ENCODE measurements at regions not wholly inside any gene's neighbourhood (a gene's known extent, or its start where the extent isn't known, plus 50 kb on each side); places are given as distances from the start of the nearest gene placed in this dataset.
A peak's percentile ranks its signal among the peaks of the same experiment; 100 is the strongest.

- DNase-seq, result no peak
- CTCF ChIA-PET, result no interaction called here
- POLR2A ChIA-PET, result no interaction called here
- Histone ChIP-seq H3K27me3 (replicated peaks in 2 of 5; ENCODE audit: control insufficient read depth in 4 of 5, insufficient read depth in 5 of 5, low read length in 4 of 5) (peaks cover 0 to 2% (median 0%) of the 10 kb centered on the region in 5 experiments), H3K4me3 (ENCODE audit: control insufficient read depth in 1 of 7, extremely low read depth in 1 of 7, insufficient read depth in 4 of 7, low read depth in 2 of 7, low read length in 6 of 7) (no peak overlapping the region), H3K27ac (ENCODE audit: insufficient read depth in 1 of 2, low read depth in 1 of 2, low read length in 2 of 2, poor library complexity in 1 of 2, severe bottlenecking in 2 of 2) (no peak overlapping the region), H3K9me3 (ENCODE audit: control extremely low read depth in 1 of 5, control insufficient read depth in 4 of 5, insufficient read depth in 2 of 5, low read depth in 1 of 5, low read length in 4 of 5) (no peaks in the 10 kb centered on the region), H3K4me1 (ENCODE audit: control extremely low read depth in 1 of 4, control insufficient read depth in 4 of 4, insufficient read depth in 4 of 4, low read length in 3 of 4) (no peaks in the 10 kb centered on the region), H3K36me3 (ENCODE audit: control insufficient read depth in 4 of 4, insufficient read depth in 4 of 4, low read length in 3 of 4) (no peaks in the 10 kb centered on the region)
- no CpG with 5 or more reads among the region's 1 CpG for WGBS (ENCODE audit: insufficient coverage)
Measured at GRCh38 chr6:132868057-132868456, 53.7 kb downstream of the RPS12 start.

GRCh38 chr6:132872923-132873322 lies 58.6 kb downstream of the RPS12 start:
- DNase-seq, result peak in 1 of 3 donors; percentile 0
- WGBS (ENCODE audit: insufficient coverage), result 89% methylated on average over 1 of the region's 1 CpG
- ChIA-PET POLR2A (no interaction called here), CTCF (no interaction called here)
- H3K9me3 ChIP-seq (ENCODE audit: control extremely low read depth in 1 of 5, control insufficient read depth in 4 of 5, insufficient read depth in 2 of 5, low read depth in 1 of 5, low read length in 4 of 5), result peaks cover 0 to 7% (median 2%) of the 10 kb centered on the region in 5 experiments
- no peaks in the 10 kb centered on the region for H3K36me3 ChIP-seq (ENCODE audit: control insufficient read depth in 4 of 4, insufficient read depth in 4 of 4, low read length in 3 of 4)
- no peak overlapping the region for H3K4me3 ChIP-seq (ENCODE audit: control insufficient read depth in 1 of 7, extremely low read depth in 1 of 7, insufficient read depth in 4 of 7, low read depth in 2 of 7, low read length in 6 of 7)
- H3K4me1 ChIP-seq (ENCODE audit: control extremely low read depth in 1 of 4, control insufficient read depth in 4 of 4, insufficient read depth in 4 of 4, low read length in 3 of 4), result no peaks in the 10 kb centered on the region
- H3K27ac ChIP-seq (ENCODE audit: insufficient read depth in 1 of 2, low read depth in 1 of 2, low read length in 2 of 2, poor library complexity in 1 of 2, severe bottlenecking in 2 of 2), result no peak overlapping the region
- H3K27me3 ChIP-seq (replicated peaks in 2 of 5; ENCODE audit: control insufficient read depth in 4 of 5, insufficient read depth in 5 of 5, low read length in 4 of 5), result peaks cover 0 to 2% (median 0%) of the 10 kb centered on the region in 5 experiments

DNA sequence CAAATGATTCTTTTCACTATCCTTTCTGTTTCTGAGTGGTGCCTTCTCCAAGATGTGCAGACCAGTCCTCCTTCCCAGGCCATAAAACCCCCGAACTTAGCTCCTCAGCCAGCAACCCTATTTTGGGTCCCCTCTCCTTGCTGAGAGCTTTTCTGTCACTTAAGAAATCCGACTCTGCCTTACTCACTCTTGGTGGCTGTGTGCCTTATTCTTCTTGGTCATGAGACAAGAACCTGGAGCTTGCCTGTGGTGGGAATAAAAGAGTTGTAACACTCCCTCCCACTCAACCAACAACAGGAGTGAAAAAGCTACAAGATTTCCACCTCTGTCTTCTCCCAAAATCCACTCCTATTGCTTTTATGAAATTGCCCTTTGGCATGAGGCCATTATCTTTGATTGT lies 62.6 kb downstream of the RPS12 start:
- POLR2A ChIA-PET, result no interaction called here
- WGBS (ENCODE audit: insufficient coverage), result 100% methylated on average over 2 of the region's 2 CpGs
- CTCF ChIA-PET, result no interaction called here
- Histone ChIP-seq H3K27ac (ENCODE audit: insufficient read depth in 1 of 2, low read depth in 1 of 2, low read length in 2 of 2, poor library complexity in 1 of 2, severe bottlenecking in 2 of 2) (no peak overlapping the region), H3K4me3 (ENCODE audit: control insufficient read depth in 1 of 7, extremely low read depth in 1 of 7, insufficient read depth in 4 of 7, low read depth in 2 of 7, low read length in 6 of 7) (no peak overlapping the region), H3K27me3 (replicated peaks in 2 of 5; ENCODE audit: control insufficient read depth in 4 of 5, insufficient read depth in 5 of 5, low read length in 4 of 5) (no peaks in the 10 kb centered on the region), H3K4me1 (ENCODE audit: control extremely low read depth in 1 of 4, control insufficient read depth in 4 of 4, insufficient read depth in 4 of 4, low read length in 3 of 4) (no peaks in the 10 kb centered on the region), H3K36me3 (ENCODE audit: control insufficient read depth in 4 of 4, insufficient read depth in 4 of 4, low read length in 3 of 4) (no peaks in the 10 kb centered on the region), H3K9me3 (ENCODE audit: control extremely low read depth in 1 of 5, control insufficient read depth in 4 of 5, insufficient read depth in 2 of 5, low read depth in 1 of 5, low read length in 4 of 5) (peaks cover 0 to 7% (median 2%) of the 10 kb centered on the region in 5 experiments)
- DNase-seq, result no peak

DNA sequence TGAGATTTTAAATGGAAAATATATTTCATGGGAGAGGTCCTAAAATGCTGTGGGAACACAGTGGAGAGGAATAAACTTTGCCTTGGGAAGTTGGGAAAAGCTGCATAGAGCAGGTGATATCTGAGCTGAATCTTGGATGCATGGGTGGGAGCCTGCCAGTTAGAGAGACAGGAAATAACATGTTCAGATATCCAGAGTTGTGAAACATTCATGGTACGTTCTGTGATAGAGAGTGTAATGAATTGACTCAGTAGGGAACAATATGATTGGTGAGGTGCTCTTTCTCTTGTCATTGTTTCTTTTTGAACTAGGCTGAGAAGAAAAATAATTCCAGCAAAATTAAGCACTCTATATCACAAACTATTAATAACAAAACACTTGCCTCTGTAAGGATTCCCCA lies 72.8 kb downstream of the RPS12 start:
- WGBS (ENCODE audit: insufficient coverage), result 100% methylated on average over 1 of the region's 1 CpG
- Histone ChIP-seq H3K27ac (ENCODE audit: insufficient read depth in 1 of 2, low read depth in 1 of 2, low read length in 2 of 2, poor library complexity in 1 of 2, severe bottlenecking in 2 of 2) (no peak overlapping the region), H3K4me3 (ENCODE audit: control insufficient read depth in 1 of 7, extremely low read depth in 1 of 7, insufficient read depth in 4 of 7, low read depth in 2 of 7, low read length in 6 of 7) (no peak overlapping the region), H3K9me3 (ENCODE audit: control extremely low read depth in 1 of 5, control insufficient read depth in 4 of 5, insufficient read depth in 2 of 5, low read depth in 1 of 5, low read length in 4 of 5) (no peaks in the 10 kb centered on the region), H3K27me3 (replicated peaks in 2 of 5; ENCODE audit: control insufficient read depth in 4 of 5, insufficient read depth in 5 of 5, low read length in 4 of 5) (peaks cover 0 to 2% (median 0%) of the 10 kb centered on the region in 5 experiments), H3K36me3 (ENCODE audit: control insufficient read depth in 4 of 4, insufficient read depth in 4 of 4, low read length in 3 of 4) (no peaks in the 10 kb centered on the region), H3K4me1 (ENCODE audit: control extremely low read depth in 1 of 4, control insufficient read depth in 4 of 4, insufficient read depth in 4 of 4, low read length in 3 of 4) (no peaks in the 10 kb centered on the region)
- DNase-seq, result no peak
- ChIA-PET POLR2A (no interaction called here), CTCF (no interaction called here)

DNA sequence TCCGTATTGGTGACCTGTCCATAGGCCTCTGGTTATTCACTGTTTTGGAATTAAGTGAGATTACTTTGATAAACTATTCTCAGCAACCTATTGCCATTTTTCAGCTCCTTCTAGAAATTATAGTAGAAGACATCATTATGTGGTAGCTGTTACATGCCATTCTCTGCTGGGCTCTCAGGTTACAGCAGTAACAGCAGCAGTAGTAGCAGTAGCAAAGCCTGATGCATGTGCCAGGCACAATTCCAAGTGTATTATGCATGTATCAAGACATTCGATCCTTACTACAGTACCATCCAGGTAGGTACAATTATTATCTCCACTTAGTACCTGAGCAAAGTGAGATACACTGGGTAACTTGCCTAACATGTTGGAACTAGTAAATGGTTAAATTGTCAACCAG lies 74.3 kb downstream of the RPS12 start:
- 100% methylated on average over 1 of the region's 2 CpGs for WGBS (ENCODE audit: insufficient coverage)
- ChIA-PET POLR2A (no interaction called here), CTCF (no interaction called here)
- Histone ChIP-seq H3K4me3 (ENCODE audit: control insufficient read depth in 1 of 7, extremely low read depth in 1 of 7, insufficient read depth in 4 of 7, low read depth in 2 of 7, low read length in 6 of 7) (no peak overlapping the region), H3K27ac (ENCODE audit: insufficient read depth in 1 of 2, low read depth in 1 of 2, low read length in 2 of 2, poor library complexity in 1 of 2, severe bottlenecking in 2 of 2) (no peak overlapping the region), H3K36me3 (ENCODE audit: control insufficient read depth in 4 of 4, insufficient read depth in 4 of 4, low read length in 3 of 4) (no peaks in the 10 kb centered on the region), H3K4me1 (ENCODE audit: control extremely low read depth in 1 of 4, control insufficient read depth in 4 of 4, insufficient read depth in 4 of 4, low read length in 3 of 4) (no peaks in the 10 kb centered on the region), H3K9me3 (ENCODE audit: control extremely low read depth in 1 of 5, control insufficient read depth in 4 of 5, insufficient read depth in 2 of 5, low read depth in 1 of 5, low read length in 4 of 5) (no peaks in the 10 kb centered on the region), H3K27me3 (replicated peaks in 2 of 5; ENCODE audit: control insufficient read depth in 4 of 5, insufficient read depth in 5 of 5, low read length in 4 of 5) (peaks cover 0 to 2% (median 0%) of the 10 kb centered on the region in 5 experiments)
- DNase-seq, result no peak

DNA sequence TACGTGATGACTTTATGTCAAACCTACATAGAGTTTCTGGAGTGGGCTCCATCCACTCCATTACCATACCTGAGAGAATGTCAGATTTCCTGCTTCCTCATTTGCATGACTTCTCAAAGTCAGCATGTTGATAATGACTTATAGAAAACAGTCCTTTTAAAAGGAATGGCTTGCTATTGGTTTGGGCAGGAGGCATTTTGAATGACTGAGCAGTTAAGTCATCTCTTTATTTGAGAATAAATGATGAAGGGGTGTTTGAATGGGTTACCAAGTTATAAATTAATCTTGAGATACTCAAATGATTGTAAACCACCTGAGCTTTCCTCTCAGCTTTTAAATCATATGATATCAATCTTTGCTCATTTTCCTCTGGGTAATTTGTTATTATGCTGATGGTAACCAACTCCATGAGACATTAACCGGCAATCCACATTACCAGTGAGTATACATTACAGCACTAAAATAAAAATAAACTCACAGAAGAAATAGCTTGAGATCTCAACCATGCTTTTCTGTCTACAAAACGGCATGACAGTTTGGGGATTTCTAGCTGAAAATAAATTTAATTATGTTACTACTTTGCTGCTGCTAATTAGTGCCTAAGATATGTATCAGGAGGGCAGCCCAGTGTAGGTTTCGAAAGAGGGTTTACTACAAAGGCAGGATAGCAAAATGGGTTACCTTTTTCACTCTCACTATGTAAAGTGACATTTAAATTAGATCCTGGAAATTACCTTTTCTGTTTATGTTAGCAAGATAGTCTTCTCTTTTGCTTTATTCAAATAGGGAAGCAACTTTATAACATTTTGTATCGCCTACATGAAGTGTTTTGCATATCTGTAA lies 78.8 kb downstream of the RPS12 start:
- peaks cover 0 to 2% (median 0%) of the 10 kb centered on the region in 5 experiments for H3K27me3 ChIP-seq (replicated peaks in 2 of 5; ENCODE audit: control insufficient read depth in 4 of 5, insufficient read depth in 5 of 5, low read length in 4 of 5)
- H3K27ac ChIP-seq (ENCODE audit: insufficient read depth in 1 of 2, low read depth in 1 of 2, low read length in 2 of 2, poor library complexity in 1 of 2, severe bottlenecking in 2 of 2), result no peak overlapping the region
- ChIA-PET POLR2A (no interaction called here), CTCF (no interaction called here)
- no peaks in the 10 kb centered on the region for H3K36me3 ChIP-seq (ENCODE audit: control insufficient read depth in 4 of 4, insufficient read depth in 4 of 4, low read length in 3 of 4)
- no peaks in the 10 kb centered on the region for H3K4me1 ChIP-seq (ENCODE audit: control extremely low read depth in 1 of 4, control insufficient read depth in 4 of 4, insufficient read depth in 4 of 4, low read length in 3 of 4)
- DNase-seq, result no peak
- H3K4me3 ChIP-seq (ENCODE audit: control insufficient read depth in 1 of 7, extremely low read depth in 1 of 7, insufficient read depth in 4 of 7, low read depth in 2 of 7, low read length in 6 of 7), result no peak overlapping the region
- WGBS (ENCODE audit: insufficient coverage), result 100% methylated on average over 1 of the region's 5 CpGs
- no peaks in the 10 kb centered on the region for H3K9me3 ChIP-seq (ENCODE audit: control extremely low read depth in 1 of 5, control insufficient read depth in 4 of 5, insufficient read depth in 2 of 5, low read depth in 1 of 5, low read length in 4 of 5)

GRCh38 chr6:132893772-132894490 lies 79.6 kb downstream of the RPS12 start:
- H3K36me3 ChIP-seq (ENCODE audit: control insufficient read depth in 4 of 4, insufficient read depth in 4 of 4, low read length in 3 of 4), result no peaks in the 10 kb centered on the region
- POLR2A ChIA-PET, result interaction anchor here (0.6 kb wide), 1 partner anchor 605 kb away, joined by 3 read pairs; no protein-coding TSS in a partner anchor
- DNase-seq, result no peak
- WGBS (ENCODE audit: insufficient coverage), result 100% methylated on average over 7 of the region's 8 CpGs
- CTCF ChIA-PET, result no interaction called here
- no peaks in the 10 kb centered on the region for H3K4me1 ChIP-seq (ENCODE audit: control extremely low read depth in 1 of 4, control insufficient read depth in 4 of 4, insufficient read depth in 4 of 4, low read length in 3 of 4)
- H3K27ac ChIP-seq (ENCODE audit: insufficient read depth in 1 of 2, low read depth in 1 of 2, low read length in 2 of 2, poor library complexity in 1 of 2, severe bottlenecking in 2 of 2), result no peak overlapping the region
- H3K4me3 ChIP-seq (ENCODE audit: control insufficient read depth in 1 of 7, extremely low read depth in 1 of 7, insufficient read depth in 4 of 7, low read depth in 2 of 7, low read length in 6 of 7), result no peak overlapping the region
- H3K27me3 ChIP-seq (replicated peaks in 2 of 5; ENCODE audit: control insufficient read depth in 4 of 5, insufficient read depth in 5 of 5, low read length in 4 of 5), result no peaks in the 10 kb centered on the region
- H3K9me3 ChIP-seq (ENCODE audit: control extremely low read depth in 1 of 5, control insufficient read depth in 4 of 5, insufficient read depth in 2 of 5, low read depth in 1 of 5, low read length in 4 of 5), result no peaks in the 10 kb centered on the region
